GM19324 (cell line): ENCODE measurements at regions not wholly inside any gene's neighbourhood (a gene's known extent, or its start where the extent isn't known, plus 50 kb on each side); places are given as distances from the start of the nearest gene placed in this dataset.

ENCODE experiments used
- ATAC-seq: cut with Tn5 transposase; IDR thresholded peaks from one replicate; pipeline ENCODE4 v1.9.1; 2021; ENCODE audit warnings: mild to moderate bottlenecking, moderate library complexity; ENCODE audit not compliant: unreplicated experiment, low FRiP score

DNA sequence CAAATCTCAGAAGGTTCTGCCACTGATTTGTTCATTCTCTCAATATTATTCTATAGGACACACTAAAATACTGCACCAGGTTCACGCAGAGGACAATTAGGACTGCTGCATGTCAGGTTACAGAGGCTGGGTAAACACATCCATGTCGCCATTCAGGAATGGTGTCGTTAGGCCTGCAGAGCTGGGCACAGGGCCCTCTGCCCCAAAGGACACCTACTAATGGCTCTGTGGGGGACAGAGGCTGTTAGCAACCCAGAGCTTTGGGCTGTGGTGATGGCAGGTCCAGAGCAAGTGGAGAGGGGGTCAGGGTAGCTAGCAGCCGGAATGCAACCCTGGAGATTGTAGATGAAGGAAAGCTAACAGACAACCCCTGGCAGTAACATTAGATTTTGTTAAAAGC lies 115.9 kb downstream of the TTC32 start:
- no peak for ATAC-seq

DNA sequence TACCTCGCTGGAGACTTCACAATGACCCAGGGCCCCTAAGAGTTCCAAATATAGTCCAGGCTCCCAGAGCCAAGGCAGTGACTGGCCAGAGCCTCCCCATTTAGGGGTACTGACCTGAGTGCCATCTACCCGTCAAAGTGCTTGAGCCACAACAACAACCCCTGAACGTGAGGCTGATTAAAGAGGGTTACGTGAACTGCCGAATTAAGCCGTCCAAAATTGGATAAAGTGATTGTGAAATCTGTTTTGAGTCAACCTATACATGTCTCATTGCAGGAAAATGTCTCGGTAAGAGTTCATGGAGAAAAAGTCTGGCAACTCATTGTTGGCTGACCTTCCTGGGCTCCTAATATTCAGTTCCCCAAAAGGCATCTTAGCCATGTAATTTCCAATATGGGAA lies 116.3 kb downstream of the TTC32 start:
- ATAC-seq, result no peak

DNA sequence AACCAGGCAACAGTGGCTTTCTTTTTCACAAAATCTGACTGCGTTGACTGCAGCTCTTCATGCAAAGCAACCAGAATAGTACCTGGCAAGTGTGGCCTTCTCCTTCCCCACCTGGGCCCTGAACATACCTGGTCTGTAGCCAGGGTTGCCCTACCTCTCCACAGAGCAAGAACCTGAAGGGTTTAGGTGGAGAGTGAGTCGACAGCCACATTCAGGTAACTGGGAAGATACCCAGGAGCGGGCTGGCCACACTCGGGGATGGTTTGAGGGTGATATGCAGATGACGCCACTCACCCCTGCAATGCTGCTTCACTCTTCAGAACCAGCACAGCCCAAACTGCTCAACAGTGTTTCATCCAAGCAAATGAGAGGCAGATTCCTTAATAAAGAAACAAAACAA lies 117.3 kb downstream of the TTC32 start:
- ATAC-seq, result no peak

DNA sequence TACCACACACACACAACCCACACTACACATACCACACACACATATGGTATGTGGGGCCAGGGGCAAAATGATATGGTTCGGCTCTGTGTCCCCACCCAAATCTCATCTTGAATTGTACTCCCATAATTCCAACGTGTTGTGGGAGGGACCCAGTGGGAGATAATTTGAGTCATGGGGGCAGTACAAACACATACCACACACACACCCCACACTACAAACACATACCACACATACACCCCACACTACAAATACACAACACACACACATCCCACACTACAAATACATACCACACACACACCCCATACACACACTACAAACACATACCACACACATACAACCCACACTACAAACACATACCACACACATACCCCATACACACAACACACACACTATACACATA lies 117.8 kb downstream of the TTC32 start:
- no peak for ATAC-seq

DNA sequence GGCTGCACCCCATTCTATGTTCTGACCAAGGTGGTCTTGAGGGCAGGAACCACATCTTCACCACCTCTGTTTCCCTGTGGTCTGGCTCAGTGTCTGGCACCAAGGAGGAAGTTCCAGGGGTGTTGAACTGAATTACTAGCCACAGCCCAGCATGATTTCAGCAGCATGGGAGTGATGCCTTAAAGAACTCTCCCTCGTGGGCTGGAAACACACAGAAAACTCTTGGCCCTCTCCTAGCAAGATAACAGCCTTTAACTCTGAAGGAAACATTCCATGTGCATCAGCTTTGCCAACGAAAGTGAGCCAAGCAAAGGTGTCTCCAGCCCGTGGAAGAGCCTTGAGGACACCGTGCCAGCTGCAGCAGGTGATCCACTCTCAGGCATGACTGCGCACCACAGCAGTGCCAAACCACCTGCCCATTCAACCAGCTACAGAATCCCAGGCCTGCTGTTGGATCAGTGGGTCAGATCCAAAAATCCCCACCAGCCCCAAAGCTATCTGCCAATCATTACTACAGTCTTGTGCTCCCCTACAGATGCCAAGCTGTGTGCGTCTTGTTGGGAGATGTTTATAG lies 124.8 kb downstream of the TTC32 start:
- ATAC-seq, result no peak

DNA sequence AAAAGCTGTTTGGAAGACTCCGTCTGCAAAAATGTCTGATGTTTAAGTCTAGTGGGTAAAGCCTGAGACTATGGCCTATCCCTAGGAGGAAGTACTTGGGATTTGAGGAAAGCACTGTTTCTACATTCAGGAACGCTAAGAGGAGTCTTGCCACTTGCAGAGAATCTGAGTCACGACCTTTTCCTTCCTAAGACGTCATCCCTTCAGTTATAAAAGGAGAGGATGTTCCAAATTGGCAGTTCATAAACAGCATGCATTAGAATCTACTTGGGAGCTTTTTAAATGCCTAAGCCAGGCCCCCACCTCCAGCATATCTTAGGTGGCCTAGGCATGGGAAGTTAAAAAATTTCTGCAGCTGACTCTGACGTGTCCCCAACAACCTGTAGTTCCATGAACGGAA lies 125.9 kb downstream of the TTC32 start:
- ATAC-seq, result no peak

DNA sequence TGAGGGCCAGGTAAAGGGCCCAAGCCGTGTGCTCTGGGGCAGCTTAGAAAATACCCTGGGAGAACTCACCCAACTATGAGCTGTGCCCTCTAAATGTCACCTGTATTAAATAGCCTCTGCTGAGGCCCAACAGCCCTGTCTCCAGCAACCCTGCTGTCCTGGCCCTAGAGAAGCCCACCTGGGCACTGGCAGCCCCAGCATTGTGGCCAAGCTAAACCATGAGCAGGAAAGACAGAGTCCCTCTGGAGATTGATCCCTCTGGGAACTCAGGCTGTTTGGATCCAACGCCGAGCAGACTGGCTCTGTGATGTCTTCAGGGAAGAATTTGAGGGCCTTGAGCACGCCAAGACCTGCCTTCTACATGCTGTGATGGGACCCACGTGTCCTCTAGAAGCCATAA lies 126.5 kb downstream of the TTC32 start:
- ATAC-seq, result no peak

DNA sequence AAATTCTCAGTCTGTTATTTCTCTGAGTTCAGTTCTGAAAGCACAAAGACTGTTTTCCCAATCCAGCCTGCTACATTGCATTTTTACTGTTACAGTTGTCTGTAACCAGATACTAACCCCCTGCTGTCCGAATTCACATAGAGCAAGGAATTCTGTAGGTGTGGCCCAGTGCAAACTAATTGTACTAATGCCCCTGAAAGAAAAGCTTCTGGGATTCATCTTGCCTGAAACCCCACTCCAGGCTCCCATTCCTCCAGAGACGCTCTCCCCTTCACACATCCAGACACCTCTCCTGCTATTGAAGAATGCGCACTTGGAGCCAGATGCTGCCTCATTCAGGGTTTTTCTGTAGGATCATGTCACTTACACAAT lies 127.0 kb downstream of the TTC32 start:
- ATAC-seq, result no peak

DNA sequence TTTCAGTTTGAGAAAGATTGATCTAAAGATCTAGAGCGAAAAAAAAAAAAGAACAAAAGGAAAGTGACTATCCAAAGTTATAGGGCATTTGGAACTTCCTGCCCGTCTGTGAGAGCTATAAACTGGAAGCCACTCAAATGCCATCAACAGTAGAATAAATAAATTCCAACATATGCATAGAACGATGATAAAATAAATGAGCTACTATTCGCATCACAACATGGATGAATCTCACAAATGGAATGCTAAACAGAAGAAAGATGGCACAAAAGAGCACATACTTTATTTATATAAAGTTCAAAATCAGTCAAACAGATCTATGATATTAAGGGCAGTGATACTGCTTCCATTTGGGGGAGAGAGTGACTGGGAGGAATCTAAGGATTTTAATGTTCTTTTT lies 128.8 kb downstream of the TTC32 start:
- no peak for ATAC-seq

DNA sequence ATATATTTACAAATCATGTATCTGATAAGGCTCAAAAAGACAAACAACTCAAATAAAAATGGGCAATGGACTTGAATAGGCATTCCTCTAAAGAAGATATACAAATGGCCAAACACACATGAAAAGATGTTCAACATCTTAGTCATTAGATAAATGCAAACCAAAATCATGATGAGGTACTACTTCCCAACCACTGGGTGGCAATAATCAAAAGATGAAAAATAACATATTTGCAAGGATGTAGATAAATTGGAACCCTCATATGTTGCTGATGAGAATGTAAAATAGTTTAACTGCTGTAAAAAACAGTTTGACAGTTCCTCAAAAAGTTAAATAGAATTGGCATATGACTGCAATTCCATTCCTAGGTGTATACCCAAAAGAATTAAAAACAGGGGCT lies 132.3 kb downstream of the TTC32 start:
- no peak for ATAC-seq

DNA sequence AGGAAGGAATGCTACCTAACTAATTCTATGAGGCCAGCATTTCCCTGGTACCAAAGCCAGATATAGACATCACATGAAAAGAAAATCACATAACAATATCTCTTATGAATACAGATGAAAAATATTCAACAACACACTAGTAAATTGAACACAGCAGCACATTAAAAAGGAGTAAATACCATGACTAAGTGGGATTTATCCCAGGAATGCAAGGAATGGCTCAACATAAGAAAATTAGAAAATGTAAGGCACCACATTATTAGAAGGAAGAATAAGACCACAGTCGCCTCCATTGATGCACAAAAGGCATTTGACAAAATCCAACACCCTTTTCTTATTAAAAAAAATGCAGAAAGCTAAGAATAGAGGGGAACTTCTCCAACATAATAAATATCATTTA lies 133.9 kb downstream of the TTC32 start:
- no peak for ATAC-seq

DNA sequence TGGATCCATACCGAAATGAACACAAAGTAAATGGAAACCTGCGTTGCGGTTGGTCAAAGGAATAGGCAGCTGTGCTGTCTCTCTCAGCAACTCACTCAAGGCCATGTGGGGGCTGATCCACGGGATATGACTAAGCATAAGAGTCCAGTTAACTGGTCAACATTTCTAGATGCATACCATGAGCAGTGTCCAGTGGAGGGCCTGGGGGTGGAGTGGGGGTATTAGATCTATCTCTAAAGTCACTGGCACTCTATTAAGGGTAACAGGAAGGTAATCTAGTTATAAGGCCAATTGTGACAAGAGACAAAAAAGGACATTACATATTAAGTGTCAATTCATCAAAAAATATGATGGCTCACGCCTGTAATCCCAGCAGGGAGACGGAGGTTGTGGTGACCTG lies 136.8 kb downstream of the TTC32 start:
- no peak for ATAC-seq

DNA sequence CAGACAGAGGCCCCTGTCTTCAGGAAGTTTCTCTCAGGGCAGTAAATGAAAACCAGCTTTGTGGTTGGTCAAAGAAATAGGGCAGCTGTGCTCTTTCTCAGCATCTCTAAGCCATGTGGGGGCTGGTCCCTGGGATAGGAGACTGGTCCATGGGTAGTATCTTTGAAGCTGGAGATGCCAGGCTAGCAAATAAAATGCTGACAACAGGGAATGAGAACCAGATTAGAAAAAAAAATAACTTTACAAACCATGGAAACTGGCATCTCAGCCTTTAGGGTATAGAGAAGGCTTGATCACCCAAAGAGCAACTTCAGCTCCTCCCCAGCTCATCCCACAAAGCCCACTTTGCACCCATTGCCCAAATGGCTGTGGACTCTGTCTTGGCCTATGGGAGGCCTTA lies 138.1 kb downstream of the TTC32 start:
- ATAC-seq, result no peak

DNA sequence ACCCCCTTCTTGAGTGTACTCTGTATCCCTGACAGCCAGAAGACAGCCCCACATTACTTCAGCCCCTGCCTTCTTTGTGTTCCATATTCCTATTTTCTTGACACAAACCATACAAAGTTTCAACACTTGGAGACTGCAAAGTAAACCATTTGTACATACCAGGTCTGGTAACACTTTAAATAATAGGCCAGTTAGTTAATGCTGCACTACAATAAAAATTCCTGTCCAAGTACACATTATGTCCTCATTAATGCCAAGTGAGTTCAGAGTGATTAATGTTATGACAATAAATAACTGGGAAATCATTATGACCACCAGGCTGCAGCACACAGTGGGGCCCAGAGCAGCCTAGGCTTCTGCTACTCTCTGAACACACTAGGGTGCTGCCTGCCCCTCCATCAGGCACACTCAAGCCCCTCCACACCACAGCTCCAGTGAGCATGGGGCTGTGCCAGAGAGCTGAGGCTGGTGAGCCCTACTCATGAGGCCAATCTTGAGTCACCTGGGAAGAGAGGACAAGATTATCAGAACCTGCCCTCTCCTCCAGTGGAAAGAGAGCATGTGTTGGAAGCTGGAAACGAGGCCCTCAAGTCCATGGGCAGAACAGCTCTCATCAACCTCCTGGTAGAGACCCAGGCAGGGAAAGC lies 138.7 kb downstream of the TTC32 start:
- ATAC-seq, result no peak

DNA sequence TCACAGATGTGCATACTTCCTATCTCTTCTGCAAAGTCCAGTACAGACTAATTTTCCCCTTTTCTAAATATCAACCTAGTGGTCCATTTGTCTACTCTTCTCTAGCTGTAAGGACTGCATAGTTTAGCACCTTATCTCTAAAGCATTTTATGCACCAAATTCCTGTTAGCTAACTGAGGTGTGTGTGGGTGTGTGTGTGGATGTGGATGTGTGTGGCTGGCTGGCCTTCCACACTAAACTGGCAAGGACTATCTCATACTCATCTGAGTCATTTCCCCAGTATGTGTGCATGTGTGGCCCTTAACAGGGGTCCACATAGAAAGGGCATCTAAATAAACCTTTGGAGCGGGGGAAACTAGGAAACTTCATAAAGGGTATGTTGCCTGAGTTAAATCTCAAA lies 139.6 kb downstream of the TTC32 start:
- no peak for ATAC-seq

DNA sequence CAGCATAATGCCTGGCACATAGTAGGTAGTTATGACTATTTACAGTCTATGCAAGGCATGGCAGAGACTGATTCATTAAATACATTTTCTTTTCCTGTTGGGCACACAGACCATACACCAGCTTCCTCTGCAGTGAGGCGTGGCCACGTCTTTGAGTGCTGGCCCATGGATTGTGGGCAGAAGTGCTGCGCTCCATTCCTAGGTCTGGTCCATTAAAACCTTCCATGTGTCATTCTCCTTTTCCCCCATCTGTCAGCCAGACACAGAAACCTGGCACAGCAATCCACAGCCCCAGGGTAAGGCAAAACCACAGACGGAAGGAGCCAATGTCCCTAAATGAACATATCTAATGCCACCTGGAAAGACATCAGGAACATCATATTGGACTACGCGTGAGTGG lies 141.9 kb downstream of the TTC32 start:
- no peak for ATAC-seq

DNA sequence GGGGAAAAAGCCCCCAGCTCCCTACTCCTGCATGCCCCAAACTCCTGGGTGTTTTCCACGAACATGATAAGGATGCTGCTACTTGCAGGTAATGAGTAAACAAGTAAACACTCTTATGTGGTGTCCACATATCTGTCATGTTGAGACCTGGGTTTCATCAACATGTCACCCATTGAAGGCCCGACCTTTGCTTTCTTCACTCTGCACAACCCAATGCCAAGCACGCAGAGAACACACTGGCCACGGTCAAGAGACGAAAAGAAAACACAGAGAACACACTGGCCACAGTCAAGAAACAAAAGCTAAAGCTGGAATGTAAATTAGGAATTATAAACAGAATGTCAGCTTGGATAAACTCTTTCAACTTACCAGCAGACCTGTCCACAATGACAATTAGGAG lies 143.1 kb downstream of the TTC32 start:
- ATAC-seq, result no peak

DNA sequence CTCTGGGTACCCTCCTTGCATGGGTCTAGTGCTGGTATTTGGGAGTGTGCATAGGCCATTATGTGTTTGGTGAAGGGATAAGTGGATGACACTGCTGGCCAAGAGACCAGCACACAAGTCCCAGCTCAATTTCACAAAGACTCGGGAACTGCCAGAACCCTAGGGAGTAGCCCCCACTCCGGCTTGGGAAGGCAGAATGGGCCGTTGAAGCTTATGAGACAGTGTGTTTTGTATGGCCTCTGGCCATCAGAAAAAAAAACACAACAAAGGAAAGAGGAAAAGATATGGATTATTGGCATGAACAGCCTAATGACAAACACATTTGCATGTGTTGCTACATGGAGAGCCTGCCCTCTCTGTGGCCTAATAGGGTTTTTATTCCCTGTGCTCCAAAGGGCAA lies 144.2 kb downstream of the TTC32 start:
- no peak for ATAC-seq

DNA sequence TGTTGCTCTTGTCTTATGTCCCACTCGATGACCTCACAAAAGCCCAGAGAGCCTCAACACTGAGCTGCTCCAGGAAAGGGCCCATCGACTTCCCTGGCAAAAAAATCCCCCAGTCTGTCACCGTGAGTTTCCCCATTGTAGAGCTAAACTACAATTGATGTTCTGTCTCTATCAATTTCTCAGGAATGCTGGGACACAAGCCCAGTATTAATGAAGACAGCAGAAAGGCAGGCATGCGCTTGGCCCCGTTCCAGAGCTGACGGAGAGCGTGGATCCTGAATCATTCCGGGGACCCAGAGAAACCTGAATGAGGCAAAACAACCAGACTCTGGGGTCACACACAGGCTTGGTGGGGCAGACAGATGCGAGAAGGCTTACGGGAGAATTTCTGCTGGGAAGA lies 146.9 kb downstream of the TTC32 start:
- ATAC-seq, result no peak

DNA sequence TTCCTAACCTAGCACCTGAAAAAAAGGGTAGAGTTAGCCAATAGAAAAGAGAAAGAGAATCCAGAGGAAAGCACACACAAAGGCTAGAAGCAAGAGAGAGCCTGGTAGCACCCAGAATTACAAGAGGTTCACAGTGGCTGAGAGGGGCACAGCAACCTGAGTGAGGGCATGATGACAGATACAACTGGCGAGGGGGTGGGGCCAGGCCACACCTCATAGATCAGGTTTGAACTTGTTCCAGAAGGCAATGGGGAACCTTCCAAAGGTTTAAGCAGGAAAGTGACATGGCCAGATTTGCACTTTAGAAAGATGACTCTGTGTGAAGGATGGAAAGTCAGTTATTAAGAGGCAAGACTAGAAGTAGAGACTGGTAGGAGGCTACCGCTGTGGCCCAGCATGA lies 148.0 kb downstream of the TTC32 start:
- ATAC-seq, result no peak

DNA sequence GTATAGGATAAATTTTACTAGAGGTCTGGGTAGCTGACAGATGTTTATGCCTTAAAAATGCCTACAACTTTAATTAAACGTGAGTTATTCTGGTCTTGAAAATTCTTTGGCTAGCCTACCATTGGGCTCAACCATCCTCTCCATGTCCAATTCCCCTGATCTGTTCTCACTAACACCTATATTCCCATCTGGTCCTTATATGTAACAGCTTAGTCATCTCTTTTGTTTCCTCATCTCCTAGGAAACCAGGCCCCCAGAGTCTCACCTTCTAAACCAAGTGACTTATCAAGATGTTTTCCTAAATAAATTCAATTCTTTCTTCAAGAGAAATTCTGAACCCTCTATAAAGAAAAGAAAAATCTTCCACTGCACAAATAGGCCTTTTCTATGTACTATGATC lies 148.5 kb downstream of the TTC32 start:
- no peak for ATAC-seq

DNA sequence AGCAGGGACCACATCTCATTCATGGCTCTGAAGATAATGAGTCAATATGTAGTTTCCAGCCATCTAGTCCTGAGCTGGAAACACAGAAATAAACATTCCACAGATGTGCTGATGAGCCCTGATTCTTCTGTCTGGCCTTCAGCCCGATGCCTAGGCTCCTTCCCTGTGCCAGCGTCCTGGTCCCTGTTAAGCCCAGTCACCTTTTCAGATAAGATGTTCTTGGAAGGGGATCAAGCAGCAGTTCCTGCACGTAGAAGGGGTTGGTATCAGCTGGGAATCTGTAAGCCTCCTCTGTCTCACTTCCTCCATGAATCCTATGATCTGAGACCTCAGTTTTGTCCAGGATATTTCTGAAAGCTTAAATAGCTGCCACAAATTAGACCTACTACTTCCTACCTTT lies 149.3 kb downstream of the TTC32 start:
- no peak for ATAC-seq

DNA sequence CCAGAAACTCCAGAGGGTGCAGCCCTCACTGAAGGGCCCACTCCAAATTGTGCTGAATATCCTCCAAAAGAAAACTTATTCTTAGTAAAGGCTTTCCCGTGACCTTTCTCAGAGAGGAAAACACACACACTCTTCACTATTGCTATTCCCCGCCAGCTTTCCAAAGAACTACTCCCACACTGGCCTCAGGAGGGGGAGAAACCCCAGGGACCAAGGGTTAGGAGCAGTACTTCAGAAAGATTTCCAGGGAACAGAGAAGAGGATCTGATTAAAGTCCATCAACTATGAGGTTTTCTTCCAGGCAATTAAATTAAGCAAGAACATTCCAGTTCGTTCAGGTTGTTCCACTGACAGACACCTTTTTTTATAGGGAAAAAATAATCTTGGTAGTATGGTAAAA lies 150.2 kb downstream of the TTC32 start:
- ATAC-seq, result no peak
